Ovary (tissue), 3 donors: ENCODE measurements at regions not wholly inside any gene's neighbourhood (a gene's known extent, or its start where the extent isn't known, plus 50 kb on each side); places are given as distances from the start of the nearest gene placed in this dataset.

Experiments
- POLR2A ChIP-seq: fragments of 450-650 bp; IDR thresholded peaks from one replicate; pipeline ENCODE4 v1.6.1; 2017; ENCODE audit warnings: antibody characterized with exemption, mild to moderate bottlenecking, moderate library complexity
- TF ChIP-seq, protein P1 (sequence below), 3 donors: fragments of 450-650 bp in 2 of 3; fragments of 200-600 bp in 1 of 3; IDR thresholded peaks; one replicate each; pipeline versions ENCODE4 v1.5.1 to v1.8.0; 2016 to 2022; ENCODE audit warnings: antibody characterized with exemption in 3 of 3, mild to moderate bottlenecking in 1 of 3
- donor health status: DM: no; HTN: no; CAD: no.

DNA sequence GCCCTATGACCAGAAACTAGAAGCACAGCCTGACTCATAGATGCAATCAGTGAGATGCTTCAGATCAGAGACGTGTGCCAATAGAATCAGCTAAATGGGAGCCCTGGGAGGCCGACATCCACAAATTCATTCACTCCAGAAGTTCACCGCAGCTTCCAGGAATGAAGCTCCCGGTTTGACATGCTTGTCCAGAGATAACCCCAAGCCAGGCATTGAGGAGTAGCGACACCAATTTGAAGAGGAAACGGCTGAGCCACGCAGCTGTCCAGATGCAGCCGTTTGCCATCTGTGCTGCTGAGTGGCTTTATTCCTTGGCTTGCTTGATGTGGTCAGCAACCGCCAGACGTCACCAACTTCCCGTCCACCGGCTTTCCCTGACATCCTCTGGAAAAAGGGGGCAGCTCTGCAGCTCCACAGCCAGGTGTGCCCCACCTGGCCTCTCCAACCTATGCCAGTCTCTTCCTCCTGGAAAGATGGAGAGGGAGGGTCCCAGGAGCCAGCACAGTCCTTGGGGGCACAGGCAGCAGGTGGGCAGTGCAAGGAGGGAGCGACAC lies 123.9 kb upstream of the OPCML start:
- TF ChIP-seq, protein P1, sequence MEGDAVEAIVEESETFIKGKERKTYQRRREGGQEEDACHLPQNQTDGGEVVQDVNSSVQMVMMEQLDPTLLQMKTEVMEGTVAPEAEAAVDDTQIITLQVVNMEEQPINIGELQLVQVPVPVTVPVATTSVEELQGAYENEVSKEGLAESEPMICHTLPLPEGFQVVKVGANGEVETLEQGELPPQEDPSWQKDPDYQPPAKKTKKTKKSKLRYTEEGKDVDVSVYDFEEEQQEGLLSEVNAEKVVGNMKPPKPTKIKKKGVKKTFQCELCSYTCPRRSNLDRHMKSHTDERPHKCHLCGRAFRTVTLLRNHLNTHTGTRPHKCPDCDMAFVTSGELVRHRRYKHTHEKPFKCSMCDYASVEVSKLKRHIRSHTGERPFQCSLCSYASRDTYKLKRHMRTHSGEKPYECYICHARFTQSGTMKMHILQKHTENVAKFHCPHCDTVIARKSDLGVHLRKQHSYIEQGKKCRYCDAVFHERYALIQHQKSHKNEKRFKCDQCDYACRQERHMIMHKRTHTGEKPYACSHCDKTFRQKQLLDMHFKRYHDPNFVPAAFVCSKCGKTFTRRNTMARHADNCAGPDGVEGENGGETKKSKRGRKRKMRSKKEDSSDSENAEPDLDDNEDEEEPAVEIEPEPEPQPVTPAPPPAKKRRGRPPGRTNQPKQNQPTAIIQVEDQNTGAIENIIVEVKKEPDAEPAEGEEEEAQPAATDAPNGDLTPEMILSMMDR (IDR thresholded peaks at IDR 0.05), result no peak
- TF ChIP-seq POLR2A, result no peak
